K562 (cell line): ENCODE measurements at regions not wholly inside any gene's neighbourhood (a gene's known extent, or its start where the extent isn't known, plus 50 kb on each side); places are given as distances from the start of the nearest gene placed in this dataset.
"Not testable (repeated sequence)": the region's sequence is repeated elsewhere in the genome, so short reads cannot be mapped to it uniquely, and the experiment has no call there.

Experiments used
- ATAC-seq: fragments of 200-7000 bp; cut with Tn5 transposase; 3 replicates; pipeline ENCODE4 v1.9.1; 2020; ENCODE audit warnings: moderate library complexity
- BruUV-seq: library from RNA; stranded (reverse); fragments of 400-500 nt; replicated peaks from 2 replicates; lab custom pipeline; 2021; lab: Mats Ljungman, UMichigan
- CTCF ChIA-PET: fragments of 300-600 bp; formaldehyde crosslinking; extraction: SDS; loops from one replicate; lab custom pipeline; 2021; ENCODE audit warnings: low intra/inter-chr PET ratio; lab: Yijun Ruan, JAX
- POLR2A ChIA-PET: fragments of 300-600, 350-650 bp; sonication (Branson Sonifier 250); formaldehyde crosslinking; extraction: SDS; loops from one replicate; lab custom pipeline; 2021; ENCODE audit warnings: antibody characterized with exemption, inconsistent platforms; lab: Yijun Ruan, JAX
- DNase-seq, 4 experiments: peaks; one replicate each; pipeline versions ENCODE4 v3.0.0 to v3.0.0-alpha.2; 2011 to 2018; ENCODE audit warnings: low spot score in 3 of 4, mixed read lengths in 3 of 4; ENCODE audit errors: extremely low read depth in 1 of 4
- FAIRE-seq: peaks from 2 replicates; lab custom pipeline; 2011; peaks lifted over from hg19 to GRCh38; lab: Jason Lieb, UNC
- H2AFZ ChIP-seq: 2 replicates; pipeline ENCODE4 v1.6.0; 2011; ENCODE audit warnings: low read depth, low read length, control low read depth, inconsistent platforms
- H3K27ac ChIP-seq: fragments of 200-600 bp; 3 replicates; pipeline ENCODE4 v1.8.0; 2011; ENCODE audit warnings: low read depth, mild to moderate bottlenecking, control low read depth, inconsistent platforms, low read length, moderate library complexity, mixed read lengths; ENCODE audit errors: extremely low read depth
- H3K27me3 ChIP-seq, 2 experiments: fragments of 300-600 bp in 1 of 2; 2 replicates in 1 of 2; 3 replicates in 1 of 2; pipeline versions ENCODE4 v1.6.0 to v1.8.0; 2011; ENCODE audit warnings: inconsistent platforms in 2 of 2, low read length in 2 of 2, mild to moderate bottlenecking in 1 of 2, mixed read lengths in 1 of 2, moderate library complexity in 1 of 2; ENCODE audit not compliant: control insufficient read depth in 2 of 2, insufficient read depth in 2 of 2
- H3K36me3 ChIP-seq: fragments of 300-600 bp; 3 replicates; pipeline ENCODE4 v1.8.0; 2011; ENCODE audit warnings: mild to moderate bottlenecking, low read length, inconsistent platforms; ENCODE audit not compliant: control insufficient read depth, insufficient read depth
- H3K4me1 ChIP-seq, 2 experiments: fragments of 200-600 bp in 1 of 2; replicated peaks in 1 of 2; 2 replicates in 1 of 2; 3 replicates in 1 of 2; pipeline versions ENCODE4 v1.5.1 to v1.8.0; 2011; ENCODE audit warnings: inconsistent platforms in 2 of 2, low read length in 2 of 2, mild to moderate bottlenecking in 1 of 2, mixed read lengths in 1 of 2, moderate library complexity in 1 of 2; ENCODE audit not compliant: control insufficient read depth in 2 of 2, insufficient read depth in 2 of 2
- H3K4me2 ChIP-seq: 2 replicates; pipeline ENCODE4 v1.6.1; 2011; ENCODE audit warnings: low read length, control low read depth, inconsistent platforms, mixed read lengths; ENCODE audit not compliant: insufficient read depth
- H3K4me3 ChIP-seq: fragments of 200-600 bp; sonication (generic), shearing (Covaris generic); 2 replicates; pipeline ENCODE4 v1.5.1; 2016; ENCODE audit warnings: control low read depth, inconsistent platforms
- H3K79me2 ChIP-seq: fragments of 200-600 bp; 3 replicates; pipeline ENCODE4 v1.8.0; 2011; ENCODE audit warnings: low read length, inconsistent platforms; ENCODE audit not compliant: control insufficient read depth, insufficient read depth
- H3K9ac ChIP-seq, 2 experiments: 2 replicates each; pipeline versions ENCODE4 v1.6.0 to v1.6.1; 2011; ENCODE audit warnings: low read depth in 2 of 2, low read length in 2 of 2, control low read depth in 1 of 2, inconsistent platforms in 1 of 2, mild to moderate bottlenecking in 1 of 2, mixed read lengths in 1 of 2; ENCODE audit not compliant: insufficient read depth in 1 of 2
- H3K9me1 ChIP-seq: one replicate; pipeline ENCODE4 v1.6.0; 2011; ENCODE audit warnings: inconsistent platforms, mild to moderate bottlenecking, low read length, moderate library complexity; ENCODE audit not compliant: control insufficient read depth, insufficient read depth
- H3K9me3 ChIP-seq: replicated peaks from 2 replicates; pipeline ENCODE4 v1.5.1; 2011; ENCODE audit warnings: low read depth, low read length, inconsistent platforms; ENCODE audit not compliant: control insufficient read depth, insufficient read depth
- H4K20me1 ChIP-seq: replicated peaks from 2 replicates; pipeline ENCODE4 v1.6.1; 2011; ENCODE audit warnings: low read length, inconsistent platforms, mixed read lengths; ENCODE audit not compliant: control insufficient read depth, insufficient read depth
- WGBS: fragments of 100-300 bp; shearing (Covaris generic); methylation state at CpG from one replicate; pipeline ENCODE4 v1.1.6; 2016; ENCODE audit warnings: low coverage, mixed read lengths; ENCODE audit not compliant: insufficient coverage; ENCODE audit errors: missing lambda C conversion rate; 5-methylcytosine and 5-hydroxymethylcytosine counted together
- in situ Hi-C: fragments of 300-500 bp; cut with MboI; formaldehyde crosslinking; loops from 4 replicates; pipeline ENCODE4 v1.15.0; 2018; ENCODE audit warnings: inconsistent platforms, mixed read lengths
- intact Hi-C: fragments of 100-400 bp; cut with micrococcal nuclease; formaldehyde crosslinking; loops from 2 replicates; pipeline ENCODE4 v1.14.2; 2022

- H3K79me2 ChIP-seq, H3K27me3 ChIP-seq, H3K4me3 ChIP-seq, POLR2A ChIA-PET, H3K4me1 ChIP-seq, H4K20me1 ChIP-seq, H2AFZ ChIP-seq, in situ Hi-C loops, H3K27ac ChIP-seq, BruUV-seq, H3K4me2 ChIP-seq, H3K36me3 ChIP-seq, CTCF ChIA-PET, H3K9ac ChIP-seq, H3K9me3 ChIP-seq, DNase-seq, H3K9me1 ChIP-seq, intact Hi-C loops: not testable (repeated sequence)
- ATAC-seq (peak; percentile 93), FAIRE-seq (peak; percentile 63)
- no CpG with 5 or more reads among the region's 15 CpGs for WGBS
These were observed 104.4 kb downstream of the OR4M2 start for GRCh38 chr15:22184678-22185077.

DNA sequence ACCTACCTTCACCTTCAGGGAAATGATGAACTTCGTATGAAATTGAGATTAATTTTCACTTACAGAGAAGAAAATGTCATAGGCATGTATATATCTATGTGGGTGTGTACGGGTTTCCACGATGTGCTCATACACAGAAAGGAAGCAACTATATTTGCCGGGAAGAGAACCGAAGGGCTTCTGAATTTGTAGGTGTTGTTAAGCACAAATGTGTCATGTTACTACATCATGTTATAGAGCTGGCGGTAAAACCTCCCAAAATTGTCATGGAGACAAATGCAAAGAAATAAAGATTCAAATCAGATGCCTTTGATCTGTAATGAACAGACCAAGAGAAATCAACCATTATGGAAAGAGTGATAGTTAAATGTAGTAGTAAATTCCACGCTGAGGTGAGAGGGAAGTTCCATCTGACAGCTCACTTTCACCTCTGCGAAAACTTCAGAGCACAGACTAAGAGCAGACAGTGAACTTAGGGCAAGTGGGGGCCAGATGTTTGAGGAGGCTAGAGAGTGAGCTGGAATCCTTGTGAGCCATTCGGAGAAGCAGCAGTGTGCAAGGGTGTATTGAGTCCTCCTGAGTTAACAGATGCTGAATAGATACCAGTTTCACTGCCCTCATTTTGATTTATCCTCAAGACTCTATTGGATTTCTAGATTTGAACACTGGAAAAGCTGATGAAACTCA lies 106.7 kb downstream of the OR4M2 start:
- ATAC-seq, H4K20me1 ChIP-seq, H3K9me3 ChIP-seq, DNase-seq, H3K79me2 ChIP-seq, H3K27ac ChIP-seq, H3K36me3 ChIP-seq, H3K4me2 ChIP-seq, CTCF ChIA-PET, POLR2A ChIA-PET, H3K4me1 ChIP-seq, in situ Hi-C loops, FAIRE-seq, H3K27me3 ChIP-seq, H3K4me3 ChIP-seq, intact Hi-C loops, H3K9ac ChIP-seq, H2AFZ ChIP-seq, BruUV-seq, H3K9me1 ChIP-seq: not testable (repeated sequence)
- no CpG with 5 or more reads among the region's 9 CpGs for WGBS

GRCh38 chr15:22191818-22192217 lies 111.5 kb downstream of the OR4M2 start:
- H3K4me1 ChIP-seq, H3K36me3 ChIP-seq, H3K27ac ChIP-seq, H3K4me3 ChIP-seq, ATAC-seq, H3K9ac ChIP-seq, BruUV-seq, H3K79me2 ChIP-seq, H4K20me1 ChIP-seq, CTCF ChIA-PET, intact Hi-C loops, POLR2A ChIA-PET, FAIRE-seq, H2AFZ ChIP-seq, H3K9me1 ChIP-seq, H3K27me3 ChIP-seq, H3K9me3 ChIP-seq, H3K4me2 ChIP-seq, DNase-seq, in situ Hi-C loops: not testable (repeated sequence)
- 0% methylated on average over 1 of the region's 3 CpGs for WGBS
